Liver (tissue), 7 donors: ENCODE measurements at regions not wholly inside any gene's neighbourhood (a gene's known extent, or its start where the extent isn't known, plus 50 kb on each side); places are given as distances from the start of the nearest gene placed in this dataset.
A peak's percentile ranks its signal among the peaks of the same experiment; 100 is the strongest.

ENCODE experiments used
- DNase-seq: peaks from one replicate; pipeline ENCODE4 v3.0.0-alpha.2; 2017; ENCODE audit warnings: low spot score
- H3K27ac ChIP-seq, 2 donors: one replicate each; pipeline ENCODE4 v1.7.0; 2013; ENCODE audit warnings: inconsistent platforms in 2 of 2, low read length in 2 of 2, control low read depth in 1 of 2, low read depth in 1 of 2, mild to moderate bottlenecking in 1 of 2
- H3K27me3 ChIP-seq, 4 donors: one replicate each; pipeline versions ENCODE4 v1.6.1 to v1.7.0; 2013; ENCODE audit warnings: low read length in 3 of 4, inconsistent platforms in 1 of 4, mild to moderate bottlenecking in 1 of 4, moderate library complexity in 1 of 4; ENCODE audit not compliant: control insufficient read depth in 4 of 4, insufficient read depth in 4 of 4
- H3K36me3 ChIP-seq, 4 donors: one replicate each; pipeline versions ENCODE4 v1.6.1 to v1.7.0; 2013; ENCODE audit warnings: low read length in 3 of 4, mild to moderate bottlenecking in 3 of 4, low read depth in 1 of 4, moderate library complexity in 1 of 4; ENCODE audit not compliant: control insufficient read depth in 4 of 4, insufficient read depth in 3 of 4
- H3K4me1 ChIP-seq, 4 donors: one replicate each; pipeline versions ENCODE4 v1.6.1 to v1.7.0; 2013; ENCODE audit warnings: low read length in 3 of 4, mild to moderate bottlenecking in 3 of 4, moderate library complexity in 1 of 4; ENCODE audit not compliant: control insufficient read depth in 4 of 4, insufficient read depth in 4 of 4
- H3K4me3 ChIP-seq, 3 donors: one replicate each; pipeline versions ENCODE4 v1.6.1 to v1.7.0; 2013; ENCODE audit warnings: low read length in 3 of 3, control low read depth in 1 of 3, low read depth in 1 of 3, mild to moderate bottlenecking in 1 of 3
- H3K9ac ChIP-seq, 2 donors: one replicate each; pipeline ENCODE4 v1.7.0; 2013; ENCODE audit warnings: low read length in 2 of 2, mild to moderate bottlenecking in 2 of 2, moderate library complexity in 2 of 2, control low read depth in 1 of 2, low read depth in 1 of 2
- H3K9me3 ChIP-seq, 4 donors: one replicate each; pipeline versions ENCODE4 v1.6.1 to v1.7.0; 2013; ENCODE audit warnings: low read length in 3 of 4; ENCODE audit not compliant: control insufficient read depth in 4 of 4
- EGR1 ChIP-seq, 2 donors: IDR thresholded peaks; 2 replicates each; pipeline ENCODE4 v1.6.1; 2016 to 2018; ENCODE audit warnings: antibody characterized with exemption in 2 of 2, low read depth in 2 of 2
- FOXA1 ChIP-seq: IDR thresholded peaks from 2 replicates; pipeline ENCODE4 v1.6.1; 2016; ENCODE audit warnings: antibody characterized with exemption
- FOXA2 ChIP-seq: IDR thresholded peaks from 2 replicates; pipeline ENCODE4 v1.6.1; 2016; ENCODE audit warnings: antibody characterized with exemption
- GABPA ChIP-seq, 2 donors: IDR thresholded peaks in 1 of 2; conservative IDR thresholded peaks in 1 of 2; 2 replicates each; pipeline ENCODE4 v1.6.1; 2016; ENCODE audit warnings: antibody characterized with exemption in 2 of 2, mild to moderate bottlenecking in 1 of 2, moderate library complexity in 1 of 2
- HNF4G ChIP-seq: IDR thresholded peaks from 2 replicates; pipeline ENCODE4 v1.6.1; 2016; ENCODE audit warnings: antibody characterized with exemption
- JUND ChIP-seq, 2 donors: IDR thresholded peaks; 2 replicates each; pipeline ENCODE4 v1.6.1; 2016; ENCODE audit warnings: antibody characterized with exemption in 2 of 2
- NR2F2 ChIP-seq: IDR thresholded peaks from 2 replicates; pipeline ENCODE4 v1.6.1; 2016; ENCODE audit warnings: antibody characterized with exemption
- RAD21 ChIP-seq, 2 donors: IDR thresholded peaks; 2 replicates each; pipeline ENCODE4 v1.6.1; 2016; ENCODE audit warnings: antibody characterized with exemption in 2 of 2, mild to moderate bottlenecking in 2 of 2
- RXRA ChIP-seq, 2 donors: IDR thresholded peaks; 2 replicates each; pipeline ENCODE4 v1.6.1; 2017 to 2018; ENCODE audit warnings: antibody characterized with exemption in 2 of 2, mild to moderate bottlenecking in 1 of 2
- SP1 ChIP-seq: IDR thresholded peaks from 2 replicates; pipeline ENCODE4 v1.6.1; 2018; ENCODE audit warnings: antibody characterized with exemption, mild to moderate bottlenecking
- YY1 ChIP-seq: IDR thresholded peaks from 2 replicates; pipeline ENCODE4 v1.6.1; 2016; ENCODE audit warnings: antibody characterized with exemption, mild to moderate bottlenecking
- WGBS: extraction: QIAGEN DNeasy Blood & Tissue Kit; methylation state at CpG from one replicate; pipeline ENCODE4 v1.1.7; 2013; 5-methylcytosine and 5-hydroxymethylcytosine counted together
- TF ChIP-seq, protein P1 (sequence below): IDR thresholded peaks from 2 replicates; pipeline ENCODE4 v1.6.1; 2016; ENCODE audit warnings: antibody characterized with exemption, mild to moderate bottlenecking
- TF ChIP-seq, protein P2 (sequence below): IDR thresholded peaks from 2 replicates; pipeline ENCODE4 v1.6.1; 2016; ENCODE audit warnings: antibody characterized with exemption
- TF ChIP-seq, protein P3 (sequence below): IDR thresholded peaks from 2 replicates; pipeline ENCODE4 v1.6.1; 2016; ENCODE audit warnings: antibody characterized with exemption
- donor health status: healthy.
- donor health status: healthy.
- donor health status: healthy.
- donor health status: healthy.

DNA sequence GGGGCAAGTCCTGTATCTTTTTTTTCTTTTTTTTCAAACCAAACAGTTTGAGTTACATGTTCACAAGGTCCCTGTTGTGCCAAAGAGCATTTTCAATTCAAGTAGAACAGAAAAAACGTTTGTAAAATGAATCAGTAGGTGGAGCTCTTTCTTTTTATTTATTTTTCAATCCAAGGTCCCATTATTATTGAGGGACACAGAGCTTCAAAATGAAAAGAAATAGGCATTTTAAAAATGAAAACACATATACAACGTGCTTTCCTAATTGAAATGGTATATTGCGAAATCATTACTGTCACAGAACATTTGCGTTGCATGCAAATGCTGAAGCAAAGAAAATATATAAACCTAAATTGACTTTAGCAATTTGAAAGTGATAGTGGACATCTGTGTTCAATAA, 711.0 kb downstream of the MECOM start:
- no peaks in the 10 kb centered on the region for H3K4me1 ChIP-seq
- DNase-seq = no peak
- no peak for TF ChIP-seq GABPA (IDR thresholded peaks at IDR 0.05 in 1 of 2, conservative IDR thresholded peaks at IDR 0.05 in 1 of 2)
- peak in 1 of 2 donors; percentile 6 for TF ChIP-seq RAD21 (IDR thresholded peaks at IDR 0.05)
- H3K27me3 ChIP-seq = no peaks in the 10 kb centered on the region
- no peak overlapping the region for H3K27ac ChIP-seq
- H3K4me3 ChIP-seq = no peak overlapping the region
- H3K9me3 ChIP-seq = peaks cover 0 to 1% (median 0%) of the 10 kb centered on the region in 4 donors
- H3K9ac ChIP-seq = no peak overlapping the region
- WGBS = 37% methylated on average over 4 of the region's 4 CpGs
- H3K36me3 ChIP-seq = no peaks in the 10 kb centered on the region

DNA sequence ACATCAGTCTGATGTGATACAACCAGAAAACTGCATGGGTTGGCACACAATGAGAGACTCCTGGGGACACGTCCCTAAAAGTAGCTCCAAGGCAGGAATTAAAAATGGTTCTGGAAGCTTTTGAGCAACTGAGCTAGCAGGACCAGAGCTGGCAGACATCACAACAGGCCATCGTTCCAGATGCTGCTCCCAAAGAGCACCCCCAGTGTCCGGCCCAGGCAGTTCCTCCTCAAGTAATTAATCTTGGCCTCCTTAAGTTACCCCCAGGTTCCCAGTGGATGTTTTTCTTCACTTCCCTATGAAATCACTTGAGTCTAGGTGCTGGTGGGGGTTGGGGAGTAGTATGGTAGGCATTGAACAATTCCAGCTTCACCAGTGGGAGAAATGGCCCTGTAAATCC, 711.6 kb downstream of the MECOM start:
- H3K36me3 ChIP-seq = no peaks in the 10 kb centered on the region
- TF ChIP-seq NR2F2 (no peak), FOXA1 (no peak), EGR1 (IDR thresholded peaks at IDR 0.05; ENCODE audit: low read depth in 2 of 2) (no peak), FOXA2 (no peak)
- TF ChIP-seq, protein P1, sequence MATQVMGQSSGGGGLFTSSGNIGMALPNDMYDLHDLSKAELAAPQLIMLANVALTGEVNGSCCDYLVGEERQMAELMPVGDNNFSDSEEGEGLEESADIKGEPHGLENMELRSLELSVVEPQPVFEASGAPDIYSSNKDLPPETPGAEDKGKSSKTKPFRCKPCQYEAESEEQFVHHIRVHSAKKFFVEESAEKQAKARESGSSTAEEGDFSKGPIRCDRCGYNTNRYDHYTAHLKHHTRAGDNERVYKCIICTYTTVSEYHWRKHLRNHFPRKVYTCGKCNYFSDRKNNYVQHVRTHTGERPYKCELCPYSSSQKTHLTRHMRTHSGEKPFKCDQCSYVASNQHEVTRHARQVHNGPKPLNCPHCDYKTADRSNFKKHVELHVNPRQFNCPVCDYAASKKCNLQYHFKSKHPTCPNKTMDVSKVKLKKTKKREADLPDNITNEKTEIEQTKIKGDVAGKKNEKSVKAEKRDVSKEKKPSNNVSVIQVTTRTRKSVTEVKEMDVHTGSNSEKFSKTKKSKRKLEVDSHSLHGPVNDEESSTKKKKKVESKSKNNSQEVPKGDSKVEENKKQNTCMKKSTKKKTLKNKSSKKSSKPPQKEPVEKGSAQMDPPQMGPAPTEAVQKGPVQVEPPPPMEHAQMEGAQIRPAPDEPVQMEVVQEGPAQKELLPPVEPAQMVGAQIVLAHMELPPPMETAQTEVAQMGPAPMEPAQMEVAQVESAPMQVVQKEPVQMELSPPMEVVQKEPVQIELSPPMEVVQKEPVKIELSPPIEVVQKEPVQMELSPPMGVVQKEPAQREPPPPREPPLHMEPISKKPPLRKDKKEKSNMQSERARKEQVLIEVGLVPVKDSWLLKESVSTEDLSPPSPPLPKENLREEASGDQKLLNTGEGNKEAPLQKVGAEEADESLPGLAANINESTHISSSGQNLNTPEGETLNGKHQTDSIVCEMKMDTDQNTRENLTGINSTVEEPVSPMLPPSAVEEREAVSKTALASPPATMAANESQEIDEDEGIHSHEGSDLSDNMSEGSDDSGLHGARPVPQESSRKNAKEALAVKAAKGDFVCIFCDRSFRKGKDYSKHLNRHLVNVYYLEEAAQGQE = no peak
- no peak for DNase-seq
- H3K27ac ChIP-seq = no peak overlapping the region
- 81% methylated on average over 3 of the region's 3 CpGs for WGBS
- H3K9ac ChIP-seq = no peak overlapping the region
- no peaks in the 10 kb centered on the region for H3K27me3 ChIP-seq
- no peak overlapping the region for H3K4me3 ChIP-seq
- no peaks in the 10 kb centered on the region for H3K4me1 ChIP-seq
- peaks cover 0 to 1% (median 0%) of the 10 kb centered on the region in 4 donors for H3K9me3 ChIP-seq

DNA sequence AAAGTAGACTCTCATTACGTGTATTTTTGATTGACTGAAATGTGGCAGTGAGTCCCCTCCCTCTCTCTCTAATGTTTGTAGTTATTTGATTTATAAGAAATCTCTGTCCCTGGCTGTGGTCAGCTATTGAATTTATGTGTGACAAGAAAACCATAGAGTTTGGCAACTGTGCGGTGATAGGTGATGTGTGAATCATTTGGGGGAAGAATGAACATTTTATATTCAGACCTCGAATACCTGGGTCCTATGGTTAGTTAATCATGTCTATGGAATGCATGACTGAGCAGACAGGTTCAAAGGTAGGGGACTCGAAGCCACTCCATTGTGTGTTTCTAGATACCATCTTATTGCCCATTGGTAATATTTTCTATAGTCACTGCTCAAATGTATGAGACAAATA, 712.1 kb downstream of the MECOM start:
- no peak for DNase-seq

DNA sequence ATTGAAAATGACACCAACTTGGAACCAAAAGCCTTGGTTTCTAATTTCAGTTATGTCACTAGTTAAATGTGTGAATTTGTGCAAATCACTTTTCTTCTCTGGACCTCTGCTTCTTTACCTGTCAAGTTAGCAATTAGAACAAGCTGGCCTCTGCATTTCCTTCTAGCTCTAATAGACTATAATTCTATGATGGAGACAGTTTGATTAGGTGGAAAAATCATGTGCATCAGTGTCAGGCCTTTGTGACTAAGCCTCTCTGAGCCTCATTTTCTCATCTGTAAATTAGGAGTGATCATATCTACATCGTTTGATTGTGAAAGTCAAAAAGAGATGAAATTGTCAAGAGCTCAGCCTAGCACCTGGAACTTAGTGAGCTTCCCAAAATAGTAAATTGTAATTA, 712.9 kb downstream of the MECOM start:
- Histone ChIP-seq H3K9ac (no peak overlapping the region), H3K9me3 (peaks cover 0 to 1% (median 0%) of the 10 kb centered on the region in 4 donors), H3K4me3 (no peak overlapping the region), H3K27me3 (no peaks in the 10 kb centered on the region), H3K27ac (no peak overlapping the region), H3K4me1 (no peaks in the 10 kb centered on the region), H3K36me3 (no peaks in the 10 kb centered on the region)
- no peak for DNase-seq
- WGBS = 74% methylated on average over 1 of the region's 1 CpG
- TF ChIP-seq SP1 = no peak
- TF ChIP-seq, protein P2, sequence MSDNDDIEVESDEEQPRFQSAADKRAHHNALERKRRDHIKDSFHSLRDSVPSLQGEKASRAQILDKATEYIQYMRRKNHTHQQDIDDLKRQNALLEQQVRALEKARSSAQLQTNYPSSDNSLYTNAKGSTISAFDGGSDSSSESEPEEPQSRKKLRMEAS = no peak
- TF ChIP-seq EGR1 (IDR thresholded peaks at IDR 0.05; ENCODE audit: low read depth in 2 of 2) = no peak
- no peak for TF ChIP-seq RXRA (IDR thresholded peaks at IDR 0.05)
- TF ChIP-seq HNF4G = no peak
- no peak for TF ChIP-seq GABPA (IDR thresholded peaks at IDR 0.05 in 1 of 2, conservative IDR thresholded peaks at IDR 0.05 in 1 of 2)
- TF ChIP-seq, protein P3, sequence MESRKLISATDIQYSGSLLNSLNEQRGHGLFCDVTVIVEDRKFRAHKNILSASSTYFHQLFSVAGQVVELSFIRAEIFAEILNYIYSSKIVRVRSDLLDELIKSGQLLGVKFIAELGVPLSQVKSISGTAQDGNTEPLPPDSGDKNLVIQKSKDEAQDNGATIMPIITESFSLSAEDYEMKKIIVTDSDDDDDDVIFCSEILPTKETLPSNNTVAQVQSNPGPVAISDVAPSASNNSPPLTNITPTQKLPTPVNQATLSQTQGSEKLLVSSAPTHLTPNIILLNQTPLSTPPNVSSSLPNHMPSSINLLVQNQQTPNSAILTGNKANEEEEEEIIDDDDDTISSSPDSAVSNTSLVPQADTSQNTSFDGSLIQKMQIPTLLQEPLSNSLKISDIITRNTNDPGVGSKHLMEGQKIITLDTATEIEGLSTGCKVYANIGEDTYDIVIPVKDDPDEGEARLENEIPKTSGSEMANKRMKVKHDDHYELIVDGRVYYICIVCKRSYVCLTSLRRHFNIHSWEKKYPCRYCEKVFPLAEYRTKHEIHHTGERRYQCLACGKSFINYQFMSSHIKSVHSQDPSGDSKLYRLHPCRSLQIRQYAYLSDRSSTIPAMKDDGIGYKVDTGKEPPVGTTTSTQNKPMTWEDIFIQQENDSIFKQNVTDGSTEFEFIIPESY = no peak
- no peak for TF ChIP-seq JUND (IDR thresholded peaks at IDR 0.05)
- TF ChIP-seq, protein P1 = no peak
- no peak for TF ChIP-seq RAD21 (IDR thresholded peaks at IDR 0.05)
- no peak for TF ChIP-seq YY1

More for the DNA sequence above, 712.1 kb downstream of the MECOM start:
- no peak overlapping the region for H3K9ac ChIP-seq
- H3K9me3 ChIP-seq = peaks cover 0 to 1% (median 0%) of the 10 kb centered on the region in 4 donors
- WGBS = 82% methylated on average over 4 of the region's 4 CpGs
- H3K36me3 ChIP-seq = no peaks in the 10 kb centered on the region
- TF ChIP-seq HNF4G = no peak
- no peaks in the 10 kb centered on the region for H3K27me3 ChIP-seq
- H3K4me1 ChIP-seq = no peaks in the 10 kb centered on the region
- no peak overlapping the region for H3K4me3 ChIP-seq
- no peak overlapping the region for H3K27ac ChIP-seq
